Mesothelial cell of epicardium (in vitro differentiated cells): ENCODE measurements at regions not wholly inside any gene's neighbourhood (a gene's known extent, or its start where the extent isn't known, plus 50 kb on each side); places are given as distances from the start of the nearest gene placed in this dataset.

Source experiments
- DNase-seq, 2 experiments: peaks; one replicate each; pipeline ENCODE4 v3.0.0; 2021; ENCODE audit warnings: low spot score in 2 of 2; ENCODE audit not compliant: unreplicated experiment in 2 of 2
- H3K27ac Mint-ChIP-seq: 2 replicates; pipeline ENCODE4 v1.8.0; 2021; ENCODE audit warnings: mixed read lengths
- H3K27me3 Mint-ChIP-seq: 2 replicates; pipeline ENCODE4 v1.8.0; 2021; ENCODE audit warnings: low read depth, mixed read lengths
- H3K36me3 Mint-ChIP-seq: 2 replicates; pipeline ENCODE4 v1.8.0; 2021; ENCODE audit warnings: mixed read lengths
- H3K4me1 Mint-ChIP-seq: 2 replicates; pipeline ENCODE4 v1.8.0; 2021; ENCODE audit warnings: mixed read lengths
- H3K4me3 Mint-ChIP-seq: 2 replicates; pipeline ENCODE4 v1.8.0; 2021; ENCODE audit warnings: mild to moderate bottlenecking, moderate library complexity, mixed read lengths
- H3K9me3 Mint-ChIP-seq: 2 replicates; pipeline ENCODE4 v1.8.0; 2021; ENCODE audit warnings: mixed read lengths
- TF ChIP-seq, protein P1 (sequence below): fragments of 200-600 bp; sonication (generic); IDR thresholded peaks from one replicate; pipeline ENCODE4 v1.5.0; 2021; ENCODE audit warnings: antibody characterized with exemption; ENCODE audit not compliant: unreplicated experiment

DNA sequence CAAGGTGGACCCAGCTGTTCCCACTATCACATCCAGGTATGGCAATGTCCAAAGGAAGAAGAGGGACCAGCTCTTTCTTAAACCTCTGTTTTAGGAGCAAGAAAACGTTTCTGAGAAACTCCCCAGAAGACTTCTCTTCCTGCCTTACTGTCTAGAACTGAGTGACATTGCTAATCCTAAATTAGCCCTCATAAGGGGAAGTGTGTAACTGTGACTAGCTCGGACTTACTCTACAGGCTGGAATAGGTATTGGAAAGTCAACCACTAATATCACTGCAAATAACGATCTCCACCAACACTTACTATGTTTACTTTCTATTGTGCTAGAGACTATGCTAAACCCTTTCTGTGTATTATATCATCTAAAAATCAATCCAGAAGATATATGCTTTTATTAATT lies 49.9 kb upstream of the RELN start:
- H3K4me1 Mint-ChIP-seq: peaks cover 22% of the 10 kb centered on the region
- H3K4me3 Mint-ChIP-seq: no peak overlapping the region
- DNase-seq: no peak
- no peaks in the 10 kb centered on the region for H3K36me3 Mint-ChIP-seq
- H3K27me3 Mint-ChIP-seq: peaks cover 4% of the 10 kb centered on the region
- TF ChIP-seq, protein P1, sequence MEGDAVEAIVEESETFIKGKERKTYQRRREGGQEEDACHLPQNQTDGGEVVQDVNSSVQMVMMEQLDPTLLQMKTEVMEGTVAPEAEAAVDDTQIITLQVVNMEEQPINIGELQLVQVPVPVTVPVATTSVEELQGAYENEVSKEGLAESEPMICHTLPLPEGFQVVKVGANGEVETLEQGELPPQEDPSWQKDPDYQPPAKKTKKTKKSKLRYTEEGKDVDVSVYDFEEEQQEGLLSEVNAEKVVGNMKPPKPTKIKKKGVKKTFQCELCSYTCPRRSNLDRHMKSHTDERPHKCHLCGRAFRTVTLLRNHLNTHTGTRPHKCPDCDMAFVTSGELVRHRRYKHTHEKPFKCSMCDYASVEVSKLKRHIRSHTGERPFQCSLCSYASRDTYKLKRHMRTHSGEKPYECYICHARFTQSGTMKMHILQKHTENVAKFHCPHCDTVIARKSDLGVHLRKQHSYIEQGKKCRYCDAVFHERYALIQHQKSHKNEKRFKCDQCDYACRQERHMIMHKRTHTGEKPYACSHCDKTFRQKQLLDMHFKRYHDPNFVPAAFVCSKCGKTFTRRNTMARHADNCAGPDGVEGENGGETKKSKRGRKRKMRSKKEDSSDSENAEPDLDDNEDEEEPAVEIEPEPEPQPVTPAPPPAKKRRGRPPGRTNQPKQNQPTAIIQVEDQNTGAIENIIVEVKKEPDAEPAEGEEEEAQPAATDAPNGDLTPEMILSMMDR: no peak
- H3K9me3 Mint-ChIP-seq: peaks cover 6% of the 10 kb centered on the region
- H3K27ac Mint-ChIP-seq: no peak overlapping the region
